NCI-H226 (cell line): ENCODE measurements at regions not wholly inside any gene's neighbourhood (a gene's known extent, or its start where the extent isn't known, plus 50 kb on each side); places are given as distances from the start of the nearest gene placed in this dataset.

Experiments used
- DNase-seq: peaks from one replicate; pipeline ENCODE4 v3.0.0-alpha.2; 2015

DNA sequence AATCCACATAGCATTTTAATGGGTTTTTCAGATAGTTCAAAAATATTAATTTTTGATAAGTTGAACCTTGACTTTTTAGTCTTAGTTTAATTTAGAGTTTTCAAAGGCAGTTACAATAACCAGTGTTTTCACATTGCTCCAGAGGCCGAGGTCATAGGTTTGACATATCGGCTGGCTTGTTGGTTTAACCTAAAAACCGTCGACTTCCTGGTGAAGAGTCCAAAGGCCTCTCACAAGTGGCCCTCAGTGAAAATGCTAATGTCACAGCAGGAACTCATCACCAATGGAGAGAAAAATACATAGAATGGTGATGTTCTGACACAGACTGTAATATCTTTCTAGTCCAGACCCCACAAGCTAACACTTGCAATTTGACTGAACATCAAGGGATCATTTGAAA, 642.3 kb downstream of the PLOD2 start:
- no peak for DNase-seq

DNA sequence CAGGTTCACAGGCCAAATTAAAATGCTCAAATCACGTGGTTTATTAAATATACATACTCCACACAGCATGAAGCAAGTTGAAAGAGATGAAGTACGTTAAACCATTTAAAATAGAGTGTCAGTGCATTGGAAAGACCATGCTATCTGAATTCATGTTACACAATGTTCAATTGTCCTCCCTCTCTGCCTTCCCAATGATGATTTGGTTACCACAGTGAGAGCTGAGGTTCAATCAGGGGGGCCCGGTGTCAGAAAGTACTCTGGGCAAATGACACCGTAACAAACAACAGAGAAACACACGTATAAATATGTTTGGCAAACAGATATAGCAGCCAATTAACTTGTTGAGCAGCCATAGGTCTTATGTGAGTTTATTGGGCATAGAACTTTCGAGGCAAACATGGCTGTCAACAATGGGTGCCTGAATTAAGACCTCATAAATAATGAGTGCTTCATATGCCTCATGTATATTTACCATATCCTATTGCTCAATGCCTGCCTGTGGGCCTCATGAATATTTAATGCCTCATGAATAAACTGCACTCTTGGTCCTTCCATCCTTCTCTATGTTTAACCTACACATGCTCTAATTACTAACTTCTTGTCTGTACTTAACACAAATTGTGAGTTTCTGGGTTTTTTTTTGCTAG, 641.5 kb downstream of the PLOD2 start:
- no peak for DNase-seq

DNA sequence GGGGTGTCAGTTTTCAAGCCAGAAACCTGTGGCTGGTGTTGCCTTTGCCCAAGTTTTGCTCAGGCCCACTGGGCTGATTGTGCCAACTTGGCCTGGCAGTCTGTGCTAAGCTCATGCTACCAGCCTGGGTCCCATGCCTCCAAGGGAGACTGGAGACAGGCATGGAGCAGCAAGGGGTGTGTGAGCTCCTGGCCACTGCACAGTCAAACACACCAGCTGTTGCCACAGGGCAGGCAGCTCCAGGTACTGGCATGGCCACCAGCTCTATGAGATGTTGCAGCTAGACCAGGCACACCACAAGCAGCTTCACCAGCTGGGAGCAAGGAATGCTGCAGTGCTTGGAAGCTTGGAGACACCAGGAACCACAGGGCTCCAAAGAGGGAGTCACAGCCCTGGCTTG, 638.8 kb downstream of the PLOD2 start:
- DNase-seq, result no peak

DNA sequence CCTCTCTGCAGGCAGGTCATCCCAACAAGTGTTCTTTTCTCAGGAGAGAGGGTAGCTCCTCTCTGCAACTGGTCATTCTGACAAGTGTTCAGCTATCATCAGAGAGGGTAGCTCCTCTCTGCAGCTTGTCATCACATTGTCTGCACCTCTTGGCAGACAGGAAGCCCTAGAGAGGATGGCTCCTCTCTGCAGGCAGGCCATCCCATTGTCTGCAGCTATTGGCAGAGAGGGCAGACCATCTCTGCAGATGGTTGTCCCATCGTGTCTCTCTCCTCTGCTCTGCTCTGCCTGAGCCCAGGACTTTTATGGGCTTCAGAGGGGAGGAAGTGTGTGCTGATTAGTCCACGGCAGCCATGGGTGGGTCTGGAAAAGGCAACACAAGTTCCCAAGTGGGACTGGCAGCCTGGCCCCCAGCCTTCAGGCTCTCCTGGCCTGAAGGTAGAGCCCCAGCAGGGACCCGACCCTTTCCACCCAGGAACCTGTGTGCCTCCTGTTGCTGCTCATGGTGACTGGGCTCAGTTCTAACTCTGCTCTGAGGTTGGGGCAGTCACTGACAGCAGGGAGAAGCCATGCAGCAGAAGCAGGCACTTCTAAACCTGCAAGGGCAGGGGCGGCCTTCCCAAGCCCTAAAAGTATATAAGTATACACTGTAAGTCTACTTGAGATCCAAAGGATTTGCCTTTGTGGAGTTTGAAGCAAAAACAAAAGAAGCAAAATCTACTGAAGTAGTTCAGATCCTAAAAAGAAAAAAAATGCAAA, 637.9 kb downstream of the PLOD2 start:
- DNase-seq, result no peak

DNA sequence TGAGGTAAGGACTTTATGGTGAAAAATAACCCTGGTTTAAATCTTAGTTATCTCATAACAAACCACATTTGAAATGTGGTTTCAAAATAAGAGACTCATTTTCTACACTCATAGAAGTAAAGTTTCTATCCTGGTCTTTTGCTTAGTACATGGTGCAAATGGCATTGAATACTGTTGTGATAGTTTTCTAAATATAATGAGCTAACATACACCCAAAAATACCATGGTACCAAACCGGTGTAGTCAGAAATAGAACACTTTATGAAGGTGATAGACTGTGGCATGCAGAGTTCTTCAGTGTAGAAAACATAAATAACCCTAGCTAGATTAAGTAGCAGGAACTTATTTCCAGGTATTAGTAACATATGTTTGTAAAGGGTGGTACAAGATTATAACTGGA, 629.4 kb downstream of the PLOD2 start:
- DNase-seq, result no peak

DNA sequence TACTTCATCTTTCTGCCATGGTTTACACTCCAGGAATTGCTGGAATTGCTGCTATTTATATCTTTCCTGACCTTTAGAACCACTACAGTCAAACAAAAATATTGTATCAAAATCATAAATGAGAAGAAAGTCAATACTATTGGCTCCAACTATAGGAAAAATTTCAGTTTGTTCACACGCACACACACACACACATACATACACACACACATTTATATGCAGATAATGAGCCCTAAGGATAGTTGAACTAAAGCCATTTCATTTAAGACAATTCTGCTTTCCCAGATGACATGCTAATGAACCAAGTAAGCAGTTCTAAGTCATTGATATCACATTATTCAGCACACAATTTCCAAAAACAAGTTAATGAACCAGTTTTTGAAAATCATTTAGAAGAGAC, 627.3 kb downstream of the PLOD2 start:
- DNase-seq, result no peak

DNA sequence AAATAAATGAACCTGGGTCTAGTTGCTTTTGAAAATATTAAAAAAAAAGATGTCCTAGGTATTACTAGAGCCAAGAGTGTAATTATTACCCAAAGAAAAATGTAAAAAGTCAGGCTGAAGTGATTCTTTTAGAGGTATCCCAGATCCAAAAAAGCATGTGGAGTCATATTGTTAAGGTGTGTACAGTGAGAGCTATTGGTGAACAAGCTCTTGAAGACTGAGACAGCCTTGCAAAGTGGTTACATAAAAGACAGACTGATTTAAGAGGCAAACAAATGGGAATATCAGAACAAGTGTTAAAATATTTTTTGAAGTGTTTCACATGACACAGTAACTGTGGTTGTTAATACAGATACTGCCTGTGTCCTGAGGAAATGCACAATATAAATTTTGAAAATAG, 624.5 kb downstream of the PLOD2 start:
- no peak for DNase-seq

DNA sequence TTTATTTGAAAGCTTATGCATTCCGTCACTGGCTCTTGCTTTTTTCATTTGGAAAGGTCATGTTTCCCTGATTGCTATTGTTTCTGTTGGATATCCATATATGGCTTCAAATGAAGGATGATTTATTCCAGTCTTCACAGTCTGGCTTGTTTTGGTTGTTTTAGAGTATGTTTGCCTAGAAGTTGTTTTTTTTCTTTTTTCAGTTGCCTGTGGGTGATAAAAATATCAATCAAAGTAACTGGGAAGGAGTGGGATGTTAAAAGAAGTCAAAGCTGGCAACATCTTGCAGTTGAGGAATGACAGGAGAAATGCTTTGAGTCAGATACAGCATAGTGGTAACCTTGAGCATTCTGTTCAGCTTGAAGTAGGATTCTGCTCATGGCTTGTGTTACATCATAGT, 610.5 kb downstream of the PLOD2 start:
- no peak for DNase-seq

DNA sequence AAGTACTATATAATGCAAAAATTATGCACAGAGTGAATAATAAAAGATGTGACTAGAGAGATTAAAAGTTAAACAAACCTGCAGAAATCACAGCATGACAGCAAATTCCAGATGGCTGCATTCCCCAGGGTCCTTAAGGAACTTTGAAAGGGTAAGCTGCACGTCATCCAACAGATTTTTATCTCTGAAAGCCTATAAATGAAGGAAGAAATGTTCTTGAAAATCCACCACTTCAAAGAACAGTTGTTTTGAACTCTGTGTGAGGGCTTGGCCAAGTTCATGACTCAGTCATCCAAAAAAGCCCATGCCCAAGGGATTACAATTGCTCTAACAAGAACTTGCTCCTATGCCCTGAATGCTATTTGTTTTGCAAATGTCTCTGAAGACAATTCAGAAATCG, 603.6 kb downstream of the PLOD2 start:
- no peak for DNase-seq

DNA sequence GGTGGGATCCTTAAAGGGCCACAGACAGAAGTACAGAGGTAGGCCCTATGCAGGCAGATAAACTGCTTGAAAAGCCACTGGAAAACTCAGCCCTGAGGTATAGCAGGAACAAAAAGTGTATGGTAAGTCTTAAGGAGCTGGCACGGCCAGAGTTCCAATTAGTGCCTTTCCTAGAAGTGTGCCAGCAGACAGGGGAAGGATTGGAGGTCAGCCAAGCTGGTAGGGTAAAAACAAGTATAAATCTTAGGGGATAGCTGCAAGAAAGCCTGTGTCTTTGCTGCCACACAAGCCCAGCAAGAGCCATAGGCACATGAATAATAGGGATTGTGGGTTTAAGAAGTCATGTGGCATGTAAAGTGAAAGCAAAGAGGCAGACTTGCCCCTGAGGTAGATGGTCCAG, 582.5 kb downstream of the PLOD2 start:
- no peak for DNase-seq

DNA sequence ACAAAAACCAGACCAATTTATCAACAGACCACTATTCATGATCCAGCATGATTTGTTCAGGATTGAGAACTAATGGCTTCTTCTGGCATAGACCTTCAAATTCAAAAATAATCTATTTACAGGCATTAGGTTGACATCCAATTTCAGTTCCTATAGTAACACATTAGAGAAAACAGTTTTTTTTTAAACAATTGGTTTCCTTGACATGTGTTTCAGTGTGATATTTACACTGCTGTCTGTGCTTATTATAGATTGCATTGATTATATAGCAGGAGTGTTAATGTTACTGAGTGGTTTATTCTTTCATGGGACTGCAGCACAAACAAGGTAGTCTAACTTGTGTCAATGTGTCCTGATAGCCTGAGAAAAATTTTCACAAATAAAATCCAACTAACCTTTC, 579.3 kb downstream of the PLOD2 start:
- DNase-seq, result no peak

DNA sequence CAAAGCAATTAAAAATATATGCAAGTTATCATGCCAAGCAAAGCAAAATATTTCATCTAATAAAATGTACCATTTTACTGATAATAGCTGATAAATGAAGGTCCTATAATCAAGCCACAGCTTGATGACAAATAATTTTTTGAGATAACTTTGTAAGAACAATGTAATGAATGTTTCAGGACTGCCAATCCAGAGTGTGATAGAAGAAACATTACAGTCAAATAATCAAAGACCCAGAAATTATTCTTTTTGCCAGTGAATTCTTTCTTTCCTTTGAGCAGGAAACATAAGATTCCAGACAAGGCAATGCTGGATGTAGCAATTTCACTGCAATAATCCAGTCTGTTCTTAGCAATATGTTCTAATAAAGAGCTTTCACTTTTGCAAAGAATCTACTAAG, 556.1 kb downstream of the PLOD2 start:
- no peak for DNase-seq

DNA sequence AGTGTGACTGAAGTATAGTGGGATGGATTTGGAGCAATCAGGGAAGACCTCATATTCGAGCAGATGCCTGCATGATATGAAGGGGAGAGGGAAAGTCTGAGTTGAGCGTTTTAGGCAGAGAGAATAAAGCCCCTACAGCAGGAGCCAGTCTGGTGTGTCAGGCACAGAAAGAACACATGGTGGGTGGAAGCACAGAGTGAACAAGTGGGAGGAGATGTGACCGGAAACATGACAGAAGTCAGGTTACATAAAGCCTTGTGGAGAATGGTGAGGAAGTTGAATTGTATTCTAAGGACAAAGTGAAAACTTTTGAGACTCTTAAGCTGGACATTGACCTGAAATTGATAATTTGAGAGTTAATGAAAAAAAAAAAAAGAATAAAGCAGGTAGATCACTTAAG, 541.0 kb downstream of the PLOD2 start:
- DNase-seq, result no peak

DNA sequence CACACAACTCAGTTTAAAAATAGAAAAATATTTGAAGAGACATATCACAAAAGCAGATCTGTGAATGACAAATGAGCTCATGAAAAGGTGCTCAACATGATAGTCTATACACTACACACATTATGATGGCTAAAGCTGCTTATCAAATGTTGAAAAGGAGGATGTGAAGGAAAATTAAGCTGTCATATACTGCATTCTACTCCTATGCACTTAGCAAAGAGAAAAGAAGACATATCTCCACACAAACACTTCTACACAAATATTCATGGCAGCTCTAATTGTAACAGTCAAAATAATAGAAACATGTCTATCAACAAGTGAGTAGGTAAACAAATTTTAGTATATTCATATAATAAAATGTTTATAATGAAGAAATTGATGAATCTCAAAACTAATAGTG, 540.5 kb downstream of the PLOD2 start:
- DNase-seq, result no peak

DNA sequence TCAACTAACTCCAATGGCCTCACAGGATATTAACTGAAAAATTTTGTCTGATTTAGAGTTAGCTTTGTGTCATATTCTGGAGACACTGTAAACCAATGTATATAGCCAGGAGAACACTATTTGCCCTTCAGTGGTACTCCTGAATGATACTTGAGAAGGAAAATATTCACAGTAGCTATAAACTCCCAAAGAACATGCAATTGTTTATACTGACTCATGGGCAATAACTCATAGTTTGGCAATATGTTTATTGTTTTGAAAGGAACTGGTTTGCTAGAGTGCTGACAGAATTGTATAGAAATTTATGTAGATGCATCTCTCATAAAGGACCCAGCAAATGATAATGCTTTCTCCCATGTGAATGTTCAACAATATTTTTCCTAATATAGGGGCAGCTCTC, 537.6 kb downstream of the PLOD2 start:
- DNase-seq, result no peak

DNA sequence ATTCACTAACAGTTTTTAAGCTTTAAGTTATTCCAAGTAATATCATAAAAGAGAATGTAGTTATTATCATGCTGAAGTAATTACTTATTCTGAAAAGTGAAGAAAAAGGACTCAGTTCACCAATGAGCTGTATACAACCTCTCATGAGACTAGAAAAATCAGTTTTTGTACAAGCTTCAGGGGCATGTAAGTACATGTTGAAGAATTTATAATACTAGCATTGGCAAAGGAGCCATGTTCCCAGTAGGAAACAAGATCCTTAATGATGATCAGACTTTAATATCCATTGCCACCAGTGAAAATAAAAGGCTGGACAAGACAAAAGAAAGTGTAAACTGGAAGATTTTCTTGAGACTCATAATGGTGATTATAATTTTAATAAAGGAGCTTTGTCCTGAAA, 532.8 kb downstream of the PLOD2 start:
- DNase-seq, result no peak

DNA sequence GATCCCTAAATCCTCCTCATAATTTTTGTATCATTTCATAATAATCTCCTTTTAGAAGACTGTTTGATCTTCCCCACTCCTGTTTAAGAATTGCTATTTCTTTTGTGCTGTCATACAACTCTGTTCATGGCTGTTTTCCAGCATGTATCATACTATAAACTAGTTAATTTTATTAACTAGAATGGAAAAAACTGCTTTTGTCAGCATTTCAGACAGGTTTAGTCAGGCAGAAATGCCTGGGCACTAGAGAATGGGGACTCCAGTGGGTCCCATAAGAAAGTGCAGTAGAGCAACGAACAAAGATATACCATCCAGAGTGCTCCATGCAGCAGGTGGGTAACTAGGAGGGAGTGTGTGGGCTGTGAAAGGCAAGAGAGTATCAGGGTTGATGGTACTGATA, 523.9 kb downstream of the PLOD2 start:
- no peak for DNase-seq

DNA sequence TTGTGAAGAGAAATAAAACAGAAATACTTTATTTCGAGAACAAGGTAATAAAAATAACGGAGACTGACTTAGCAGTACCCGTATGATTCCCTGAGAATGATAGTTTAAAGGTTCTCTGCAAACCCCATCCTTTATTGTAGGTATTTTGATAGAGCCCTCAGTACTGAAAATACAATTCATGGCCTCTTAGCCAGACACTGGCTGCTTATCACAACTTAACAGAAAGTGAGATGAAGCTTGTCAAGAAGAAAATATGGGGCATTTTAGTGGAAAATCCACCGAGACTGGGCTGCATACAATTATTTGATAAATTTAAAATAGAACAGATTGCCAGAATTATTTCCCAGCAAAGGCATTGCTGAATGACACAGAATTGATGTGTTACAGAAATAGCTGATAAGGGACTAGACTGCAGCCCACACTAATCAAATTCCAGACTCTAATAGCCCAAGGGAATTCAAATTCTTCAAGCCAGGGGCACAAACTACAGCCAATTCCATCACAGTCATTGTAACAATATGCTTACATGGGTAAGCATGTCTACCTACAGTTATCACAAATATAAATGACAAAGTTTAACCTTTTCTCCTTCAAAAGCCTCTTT, 521.9 kb downstream of the PLOD2 start:
- DNase-seq, result no peak

DNA sequence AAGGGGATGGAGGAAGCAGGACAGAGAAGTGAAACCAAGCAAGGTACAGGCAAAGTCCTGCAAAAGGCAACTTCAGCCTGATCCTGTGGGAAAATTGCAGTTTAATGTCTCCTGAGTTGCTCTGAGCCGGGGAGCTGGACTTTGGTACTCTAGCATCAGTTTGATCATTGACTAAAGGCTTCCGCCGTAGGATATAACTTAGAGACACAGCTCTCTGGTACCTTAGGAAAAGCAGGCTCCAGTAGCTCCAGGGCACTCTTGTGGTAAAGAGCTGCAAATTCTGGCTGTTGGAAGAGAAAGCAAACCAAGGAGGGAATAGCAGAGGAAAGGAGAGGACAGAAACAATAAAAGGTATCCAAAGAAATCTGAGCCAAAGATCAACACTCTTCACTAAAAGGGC, 521.1 kb downstream of the PLOD2 start:
- DNase-seq, result no peak

DNA sequence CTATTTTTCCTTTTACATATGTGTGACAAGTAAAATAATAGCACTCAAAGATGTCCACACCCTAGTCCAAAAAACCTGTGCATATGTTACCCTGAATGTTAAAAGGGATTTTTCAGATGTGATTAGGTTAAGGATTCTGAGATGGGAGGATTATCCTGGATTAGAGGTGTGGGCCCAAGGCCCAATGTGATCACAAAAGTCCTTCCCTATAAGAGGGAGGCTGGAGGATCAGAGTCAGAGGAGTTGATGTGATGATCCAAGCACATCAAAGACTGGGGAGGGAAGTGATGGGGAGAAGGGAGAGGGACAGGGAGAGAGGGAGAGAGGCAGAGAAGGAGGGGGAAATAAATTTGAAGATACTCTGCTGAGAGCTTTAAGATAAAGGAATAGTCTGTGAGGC, 512.6 kb downstream of the PLOD2 start:
- DNase-seq, result no peak

DNA sequence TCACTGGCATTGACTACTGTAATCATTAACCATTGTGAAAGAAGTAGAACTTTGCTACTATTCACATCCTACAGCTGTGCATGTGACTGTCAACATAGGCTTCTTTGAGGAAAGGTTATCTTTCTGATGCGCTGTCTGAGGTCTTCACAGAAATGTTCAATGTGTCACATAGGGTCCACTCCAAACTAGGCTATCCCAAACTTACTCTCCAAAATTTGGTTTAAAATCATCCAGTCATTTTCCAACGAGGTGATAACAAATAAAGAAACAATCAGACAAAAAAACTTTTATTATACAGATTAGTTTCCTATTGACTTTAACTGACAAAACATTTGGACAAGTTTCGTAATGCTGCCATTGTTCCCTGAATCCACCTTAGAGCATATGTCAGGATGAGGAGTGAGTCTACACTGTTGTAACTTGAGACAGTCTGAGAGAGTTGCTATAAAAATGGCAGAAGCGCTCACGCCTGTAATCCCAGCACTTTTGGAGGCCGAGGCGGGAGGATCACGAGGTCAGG, 511.6 kb downstream of the PLOD2 start:
- DNase-seq, result no peak

DNA sequence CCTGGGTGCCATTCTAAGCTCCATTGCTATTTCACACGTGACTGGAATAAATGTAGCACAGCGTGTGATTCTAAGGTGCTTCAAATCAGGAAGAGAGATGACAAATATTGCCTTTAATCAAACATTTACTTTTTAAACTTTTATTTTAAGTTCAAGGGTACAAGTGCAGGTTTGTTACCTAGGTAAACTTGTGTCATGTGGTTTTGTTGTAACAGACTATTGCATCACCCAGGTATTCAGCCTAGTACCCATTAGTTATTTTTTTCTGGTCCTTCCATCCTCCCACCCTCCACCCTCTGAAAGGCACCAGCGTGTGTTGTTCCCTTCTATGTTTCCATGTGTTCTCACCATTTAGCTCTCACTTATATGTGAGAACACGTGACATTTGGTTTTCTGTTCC, 510.8 kb downstream of the PLOD2 start:
- DNase-seq, result no peak

DNA sequence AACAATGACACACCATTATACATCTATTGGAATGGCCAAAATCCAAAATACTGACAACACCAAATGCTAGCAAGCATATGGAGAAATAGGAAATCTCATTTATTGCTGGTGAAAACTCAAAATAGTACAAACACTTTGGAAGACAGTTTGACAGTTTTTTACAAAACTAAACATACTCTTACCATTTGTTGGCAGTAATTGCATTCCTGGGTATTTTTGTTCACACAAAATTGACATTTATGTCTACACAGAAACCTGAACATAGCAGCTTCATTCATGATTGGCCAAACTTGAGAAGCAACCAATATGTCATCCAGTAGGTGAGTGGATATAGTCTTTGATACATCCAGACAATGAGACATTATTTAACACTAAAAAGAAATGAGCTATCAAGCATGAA, 489.9 kb downstream of the PLOD2 start:
- DNase-seq, result no peak

DNA sequence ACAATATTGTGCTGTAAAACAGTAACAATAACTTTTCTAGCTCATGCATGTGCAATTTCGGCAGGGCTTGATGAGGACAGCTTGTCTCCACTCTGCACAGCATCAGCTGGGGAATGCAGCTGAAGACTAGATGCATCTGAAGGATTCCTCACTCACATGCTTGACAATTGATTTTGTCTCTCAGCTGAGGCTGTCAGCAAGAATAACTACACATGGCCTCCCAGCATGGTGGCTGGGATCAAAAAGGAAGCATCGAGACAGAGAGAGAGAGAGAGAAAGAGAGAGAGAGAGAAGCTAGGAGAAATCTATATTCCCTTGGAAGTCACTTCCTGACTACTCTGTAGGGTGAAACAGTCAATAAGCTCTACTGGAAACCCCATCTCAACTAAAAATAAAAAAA, 487.1 kb downstream of the PLOD2 start:
- no peak for DNase-seq
